Omental fat pad (tissue), 3 donors: ENCODE measurements at regions not wholly inside any gene's neighbourhood (a gene's known extent, or its start where the extent isn't known, plus 50 kb on each side); places are given as distances from the start of the nearest gene placed in this dataset. TPM values are rescaled to one million over a fixed set of nuclear protein-coding genes. Genes with fewer than 3 reads are reported as not detected.

ENCODE experiments used
- ATAC-seq: fragments of 150-250 bp; one replicate; pipeline ENCODE4 v1.9.1; 2016; ENCODE audit warnings: mild to moderate bottlenecking, moderate library complexity; ENCODE audit not compliant: low FRiP score
- DNase-seq: peaks from one replicate; pipeline ENCODE4 v3.0.0-alpha.2; 2019; ENCODE audit warnings: low spot score
- CTCF ChIP-seq, 3 donors: fragments of 450-650 bp; IDR thresholded peaks; one replicate each; pipeline ENCODE4 v1.5.1; 2016 to 2017; ENCODE audit warnings: antibody characterized with exemption in 3 of 3, mild to moderate bottlenecking in 3 of 3, moderate library complexity in 2 of 3
- small RNA-seq: library from RNA; depleted of rRNA; stranded (forward); fragments of <200 nt; gene quantifications from one replicate; pipeline ENCODE3, GENCODE V24; 2016

DNA sequence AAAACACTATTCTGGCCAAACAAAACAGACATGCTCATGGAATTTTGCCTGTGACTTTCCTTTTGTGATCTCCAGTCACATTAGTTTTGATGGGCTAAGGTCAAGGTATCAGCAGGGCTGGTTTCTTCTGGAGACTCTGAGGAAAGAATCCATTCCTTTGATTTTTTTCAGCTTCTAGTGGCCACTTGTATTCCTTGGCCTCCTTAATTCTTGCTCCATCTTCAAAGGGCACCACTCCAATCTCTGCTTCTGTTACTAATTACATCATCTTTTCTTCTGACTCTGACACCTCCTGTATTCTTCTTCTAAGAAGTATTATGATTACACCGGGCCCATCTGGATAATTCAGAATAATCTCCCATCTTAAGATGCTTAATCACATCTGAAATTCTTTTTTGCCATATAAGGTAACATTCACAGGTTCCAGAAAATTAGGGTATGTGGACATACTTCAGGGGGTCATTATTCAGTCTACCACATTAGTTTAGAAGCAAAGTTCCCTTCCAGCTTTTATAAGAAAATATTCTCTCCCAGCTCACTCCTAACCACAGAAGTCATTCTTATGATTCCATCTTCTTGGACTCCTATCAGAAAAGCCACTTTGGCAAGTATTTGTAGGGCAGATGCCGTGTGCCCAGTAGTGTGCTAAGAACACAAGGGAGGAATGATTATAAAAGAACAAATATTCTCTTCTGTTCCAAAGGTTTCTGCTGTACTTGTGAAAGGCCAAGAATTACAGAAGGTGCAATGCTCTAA lies 56.4 kb upstream of the FSHB start:
- no peak for TF ChIP-seq CTCF (IDR thresholded peaks at IDR 0.05)
- ATAC-seq (peak; percentile 41), DNase-seq (no peak)

Small RNA genes in the stretch of these regions (small RNA-seq; reads per million reads assigned to genes)
- not detected for gene AL358944.1
